ENCODE measurements at regions not wholly inside any gene's neighbourhood (a gene's known extent, or its start where the extent isn't known, plus 50 kb on each side); places are given as distances from the start of the nearest gene placed in this dataset.

DNA sequence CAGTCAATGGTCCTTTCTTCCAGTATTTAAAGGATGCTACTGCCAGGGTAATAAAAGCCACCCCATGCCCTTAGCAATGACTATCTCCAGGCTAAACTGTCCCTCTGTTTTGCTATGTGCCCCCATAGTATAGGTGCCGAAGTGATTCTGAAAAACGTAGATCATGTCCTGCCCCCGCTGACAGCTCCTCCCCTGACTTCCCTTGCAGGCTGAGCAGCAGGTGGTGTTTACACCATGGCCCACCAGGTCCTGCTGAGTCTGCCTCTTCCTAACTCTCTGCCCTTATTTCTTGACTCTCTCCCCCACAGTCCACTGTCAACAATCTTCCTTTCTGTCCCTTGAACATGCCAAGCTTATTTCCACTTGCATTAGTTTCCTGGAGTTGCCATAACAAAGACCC lies 352.5 kb upstream of the TSHZ2 start:
- ChIA-PET CTCF (no interaction called here), POLR2A (ENCODE audit: unreplicated experiment) (no interaction called here)
- Histone ChIP-seq H2BK120ac (ENCODE audit: low read depth, low read length) (no peak overlapping the region), H3K4me1 (ENCODE audit: control insufficient read depth, insufficient read depth, low read length) (no peaks in the 10 kb centered on the region), H3K18ac (ENCODE audit: low read depth, low read length) (no peak overlapping the region), H2BK20ac (ENCODE audit: low read depth, low read length) (no peak overlapping the region), H3K4ac (ENCODE audit: low read depth, low read length) (no peak overlapping the region), H3K56ac (ENCODE audit: extremely low read depth, insufficient read depth, low read length) (no peak overlapping the region), H3K4me3 (ENCODE audit: insufficient read depth, low read depth, low read length) (no peak overlapping the region), H4K5ac (ENCODE audit: low read depth, low read length) (no peak overlapping the region), H2AK5ac (ENCODE audit: low read depth, low read length) (no peak overlapping the region), H3K9ac (ENCODE audit: low read depth, low read length) (no peak overlapping the region), H3K4me2 (ENCODE audit: low read depth, low read length) (no peak overlapping the region), H2AFZ (replicated peaks; ENCODE audit: low read length, poor library complexity) (no peak overlapping the region), H2BK15ac (ENCODE audit: low read depth, low read length) (no peak overlapping the region), H3K27me3 (ENCODE audit: control insufficient read depth, insufficient read depth, low read length) (no peaks in the 10 kb centered on the region), H4K8ac (ENCODE audit: low read depth in 2 of 2, low read length in 2 of 2) (no peak overlapping the region), H3K23ac (ENCODE audit: low read depth, low read length) (no peak overlapping the region), H3K14ac (replicated peaks; ENCODE audit: low read depth, low read length) (no peak overlapping the region), H3K79me1 (ENCODE audit: low read depth in 1 of 2, low read length in 2 of 2) (no peaks in the 10 kb centered on the region), H3K9me3 (ENCODE audit: control insufficient read depth, insufficient read depth, low read length) (no peaks in the 10 kb centered on the region), H3K9me1 (ENCODE audit: insufficient read depth, low read length) (no peaks in the 10 kb centered on the region), H4K91ac (ENCODE audit: insufficient read depth, low read depth, low read length) (no peak overlapping the region), H3K36me3 (ENCODE audit: control insufficient read depth, insufficient read depth, low read length) (no peaks in the 10 kb centered on the region), H2BK5ac (ENCODE audit: low read depth, low read length, poor library complexity, severe bottlenecking) (no peak overlapping the region), H3K27ac (ENCODE audit: insufficient read depth, low read length) (no peak overlapping the region), H2AK9ac (replicated peaks; ENCODE audit: low read depth, low read length, poor library complexity) (no peak overlapping the region), H4K20me1 (ENCODE audit: insufficient read depth, low read length) (no peaks in the 10 kb centered on the region)
- dilution Hi-C loops (cut with HindIII; ENCODE audit: low sequenced_read_pairs, unreplicated experiment) (no loop called here), intact Hi-C loops (cut with micrococcal nuclease) (no loop called here), in situ Hi-C loops (cut with MboI; ENCODE audit: low sequenced_read_pairs) (no loop called here)
- TF ChIP-seq BHLHE40 (IDR thresholded peaks at IDR 0.05; ENCODE audit: low read depth, low read length) (no peak), NFE2L2 (IDR thresholded peaks at IDR 0.05; ENCODE audit: low read depth, low read length) (no peak), RAD21 (IDR thresholded peaks at IDR 0.05; ENCODE audit: low read length) (no peak), CHD1 (IDR thresholded peaks at IDR 0.05; ENCODE audit: low read depth, low read length) (no peak), RCOR1 (IDR thresholded peaks at IDR 0.05; ENCODE audit: insufficient replicate concordance, low read length) (no peak), MAFK (IDR thresholded peaks at IDR 0.05; ENCODE audit: low read depth, low read length) (no peak), CEBPB (IDR thresholded peaks at IDR 0.05; ENCODE audit: low read depth, low read length) (no peak), POLR2A (IDR thresholded peaks at IDR 0.05; ENCODE audit: low read depth, low read length) (no peak), MXI1 (IDR thresholded peaks at IDR 0.05; ENCODE audit: borderline replicate concordance, low read depth, low read length) (no peak), MAZ (IDR thresholded peaks at IDR 0.05; ENCODE audit: borderline replicate concordance, low read depth, low read length) (no peak), FOS (IDR thresholded peaks at IDR 0.05; ENCODE audit: low read depth, low read length) (no peak), RFX5 (IDR thresholded peaks at IDR 0.05; ENCODE audit: low read depth, low read length) (no peak), SMC3 (IDR thresholded peaks at IDR 0.05; ENCODE audit: low read depth, low read length) (no peak)
- TF ChIP-seq, protein P1, sequence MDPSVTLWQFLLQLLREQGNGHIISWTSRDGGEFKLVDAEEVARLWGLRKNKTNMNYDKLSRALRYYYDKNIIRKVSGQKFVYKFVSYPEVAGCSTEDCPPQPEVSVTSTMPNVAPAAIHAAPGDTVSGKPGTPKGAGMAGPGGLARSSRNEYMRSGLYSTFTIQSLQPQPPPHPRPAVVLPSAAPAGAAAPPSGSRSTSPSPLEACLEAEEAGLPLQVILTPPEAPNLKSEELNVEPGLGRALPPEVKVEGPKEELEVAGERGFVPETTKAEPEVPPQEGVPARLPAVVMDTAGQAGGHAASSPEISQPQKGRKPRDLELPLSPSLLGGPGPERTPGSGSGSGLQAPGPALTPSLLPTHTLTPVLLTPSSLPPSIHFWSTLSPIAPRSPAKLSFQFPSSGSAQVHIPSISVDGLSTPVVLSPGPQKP (IDR thresholded peaks at IDR 0.05; ENCODE audit: borderline replicate concordance, low read depth, low read length) = no peak
- TF ChIP-seq, protein P2, sequence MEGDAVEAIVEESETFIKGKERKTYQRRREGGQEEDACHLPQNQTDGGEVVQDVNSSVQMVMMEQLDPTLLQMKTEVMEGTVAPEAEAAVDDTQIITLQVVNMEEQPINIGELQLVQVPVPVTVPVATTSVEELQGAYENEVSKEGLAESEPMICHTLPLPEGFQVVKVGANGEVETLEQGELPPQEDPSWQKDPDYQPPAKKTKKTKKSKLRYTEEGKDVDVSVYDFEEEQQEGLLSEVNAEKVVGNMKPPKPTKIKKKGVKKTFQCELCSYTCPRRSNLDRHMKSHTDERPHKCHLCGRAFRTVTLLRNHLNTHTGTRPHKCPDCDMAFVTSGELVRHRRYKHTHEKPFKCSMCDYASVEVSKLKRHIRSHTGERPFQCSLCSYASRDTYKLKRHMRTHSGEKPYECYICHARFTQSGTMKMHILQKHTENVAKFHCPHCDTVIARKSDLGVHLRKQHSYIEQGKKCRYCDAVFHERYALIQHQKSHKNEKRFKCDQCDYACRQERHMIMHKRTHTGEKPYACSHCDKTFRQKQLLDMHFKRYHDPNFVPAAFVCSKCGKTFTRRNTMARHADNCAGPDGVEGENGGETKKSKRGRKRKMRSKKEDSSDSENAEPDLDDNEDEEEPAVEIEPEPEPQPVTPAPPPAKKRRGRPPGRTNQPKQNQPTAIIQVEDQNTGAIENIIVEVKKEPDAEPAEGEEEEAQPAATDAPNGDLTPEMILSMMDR (conservative IDR thresholded peaks at IDR 0.05; ENCODE audit: low read depth, low read length) = no peak
- TF ChIP-seq, protein P3, sequence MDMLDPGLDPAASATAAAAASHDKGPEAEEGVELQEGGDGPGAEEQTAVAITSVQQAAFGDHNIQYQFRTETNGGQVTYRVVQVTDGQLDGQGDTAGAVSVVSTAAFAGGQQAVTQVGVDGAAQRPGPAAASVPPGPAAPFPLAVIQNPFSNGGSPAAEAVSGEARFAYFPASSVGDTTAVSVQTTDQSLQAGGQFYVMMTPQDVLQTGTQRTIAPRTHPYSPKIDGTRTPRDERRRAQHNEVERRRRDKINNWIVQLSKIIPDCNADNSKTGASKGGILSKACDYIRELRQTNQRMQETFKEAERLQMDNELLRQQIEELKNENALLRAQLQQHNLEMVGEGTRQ (IDR thresholded peaks at IDR 0.05; ENCODE audit: low read depth, low read length) = no peak
- ATAC-seq (ENCODE audit: low read depth) = no peak
- no TSS peak for BruUV-seq (replicated peaks)
- DNase-seq = no peak
- WGBS, 2 experiments (ENCODE audit: extremely low coverage in 2 of 2, insufficient read length in 1 of 2) = no CpG with 5 or more reads among the region's 3 CpGs

Measured in IMR-90 (cell line).